B cell (primary cell): ENCODE measurements at regions not wholly inside any gene's neighbourhood (a gene's known extent, or its start where the extent isn't known, plus 50 kb on each side); places are given as distances from the start of the nearest gene placed in this dataset.
"Not testable (repeated sequence)": the region's sequence is repeated elsewhere in the genome, so short reads cannot be mapped to it uniquely, and the experiment has no call there.

Experiments
- EZH2 ChIP-seq: IDR thresholded peaks from 2 replicates; pipeline ENCODE4 v1.6.1; 2012; ENCODE audit warnings: borderline replicate concordance, low read depth, mild to moderate bottlenecking, moderate library complexity, low read length; ENCODE audit not compliant: insufficient read depth, poor library complexity, severe bottlenecking
- TF ChIP-seq, protein P1 (sequence below): fragments of 200-600 bp; IDR thresholded peaks from one replicate; pipeline ENCODE4 v1.8.0; 2022; ENCODE audit warnings: antibody characterized with exemption, mild to moderate bottlenecking

GRCh38 chrX:8039711-8040110 is 112.5 kb upstream of the PNPLA4 start:
- TF ChIP-seq, protein P1, sequence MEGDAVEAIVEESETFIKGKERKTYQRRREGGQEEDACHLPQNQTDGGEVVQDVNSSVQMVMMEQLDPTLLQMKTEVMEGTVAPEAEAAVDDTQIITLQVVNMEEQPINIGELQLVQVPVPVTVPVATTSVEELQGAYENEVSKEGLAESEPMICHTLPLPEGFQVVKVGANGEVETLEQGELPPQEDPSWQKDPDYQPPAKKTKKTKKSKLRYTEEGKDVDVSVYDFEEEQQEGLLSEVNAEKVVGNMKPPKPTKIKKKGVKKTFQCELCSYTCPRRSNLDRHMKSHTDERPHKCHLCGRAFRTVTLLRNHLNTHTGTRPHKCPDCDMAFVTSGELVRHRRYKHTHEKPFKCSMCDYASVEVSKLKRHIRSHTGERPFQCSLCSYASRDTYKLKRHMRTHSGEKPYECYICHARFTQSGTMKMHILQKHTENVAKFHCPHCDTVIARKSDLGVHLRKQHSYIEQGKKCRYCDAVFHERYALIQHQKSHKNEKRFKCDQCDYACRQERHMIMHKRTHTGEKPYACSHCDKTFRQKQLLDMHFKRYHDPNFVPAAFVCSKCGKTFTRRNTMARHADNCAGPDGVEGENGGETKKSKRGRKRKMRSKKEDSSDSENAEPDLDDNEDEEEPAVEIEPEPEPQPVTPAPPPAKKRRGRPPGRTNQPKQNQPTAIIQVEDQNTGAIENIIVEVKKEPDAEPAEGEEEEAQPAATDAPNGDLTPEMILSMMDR = not testable (repeated sequence)
- TF ChIP-seq EZH2 = not testable (repeated sequence)
